HG03442 (cell line): ENCODE measurements at regions not wholly inside any gene's neighbourhood (a gene's known extent, or its start where the extent isn't known, plus 50 kb on each side); places are given as distances from the start of the nearest gene placed in this dataset.

Experiments used
- ATAC-seq: cut with Tn5 transposase; IDR thresholded peaks from one replicate; pipeline ENCODE4 v1.9.1; 2021; ENCODE audit warnings: mild to moderate bottlenecking, moderate library complexity; ENCODE audit not compliant: unreplicated experiment

- ATAC-seq = no peak
Observed at GRCh38 chr3:59115364-59116232, 65.8 kb upstream of the CFAP20DC start.

DNA sequence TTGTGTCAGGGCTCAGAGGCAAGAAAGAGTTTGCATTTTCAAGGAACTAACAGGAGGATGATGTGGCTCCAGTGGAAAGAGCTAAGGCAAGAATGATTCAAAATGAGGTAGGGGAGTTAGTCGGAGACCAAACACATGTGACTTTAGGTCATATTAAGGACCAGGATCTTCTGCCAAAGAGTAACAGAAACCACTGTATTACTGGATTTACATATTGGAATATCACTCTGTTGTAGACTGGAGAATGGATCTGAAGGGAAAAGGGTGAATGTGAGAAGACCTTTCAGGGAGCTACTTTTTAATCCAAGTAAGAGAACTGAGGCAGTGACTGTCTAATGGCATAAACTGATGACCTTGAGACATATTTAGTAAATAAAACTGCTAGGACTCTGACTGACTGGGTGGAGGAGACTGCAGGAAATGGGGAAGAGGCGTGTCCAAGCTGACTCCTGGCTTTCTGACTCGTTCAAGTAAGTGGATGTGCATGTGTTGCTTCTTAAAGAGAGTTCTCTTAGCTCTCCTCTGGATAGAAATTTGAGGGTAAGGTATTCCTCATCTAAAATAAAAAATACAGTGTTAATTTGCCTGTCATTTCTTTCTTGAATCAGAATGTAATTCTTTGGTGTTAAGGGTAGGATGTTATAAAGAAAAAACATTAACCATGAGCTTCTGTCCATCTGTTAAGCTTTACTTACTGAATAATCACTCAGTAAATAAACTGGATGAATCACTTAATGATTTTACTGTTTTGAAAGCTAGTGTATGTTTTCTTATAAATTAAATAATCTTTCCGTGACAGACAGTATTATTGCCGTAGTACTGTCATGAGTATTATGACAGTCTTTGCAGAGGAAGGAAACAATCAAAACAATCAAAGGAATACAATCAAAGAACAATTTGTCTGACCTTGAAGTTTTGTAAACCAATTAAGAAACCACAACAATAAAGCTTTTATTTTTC, 58.3 kb upstream of the CFAP20DC start:
- ATAC-seq = no peak

GRCh38 chr3:59106085-59106648, 56.3 kb upstream of the CFAP20DC start:
- ATAC-seq = no peak

DNA sequence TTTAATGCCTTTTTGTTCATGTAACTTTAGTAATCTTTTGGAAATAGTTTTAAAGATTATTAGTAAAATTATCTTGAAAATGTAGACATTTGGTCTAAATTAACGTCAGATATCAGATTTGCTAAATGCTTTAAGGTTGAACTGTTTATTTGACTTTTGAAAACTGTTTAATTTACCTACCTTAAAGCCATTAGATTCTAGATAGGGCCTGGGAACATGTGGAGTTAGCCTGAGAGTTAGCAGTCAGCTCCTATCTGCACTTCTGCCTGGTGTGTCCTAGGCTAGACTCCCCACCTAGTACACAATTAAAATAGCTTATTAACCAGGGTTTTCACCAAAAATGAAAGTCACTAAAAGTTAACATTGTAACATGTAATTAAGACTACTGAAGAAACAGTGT, 53.7 kb upstream of the CFAP20DC start:
- no peak for ATAC-seq

DNA sequence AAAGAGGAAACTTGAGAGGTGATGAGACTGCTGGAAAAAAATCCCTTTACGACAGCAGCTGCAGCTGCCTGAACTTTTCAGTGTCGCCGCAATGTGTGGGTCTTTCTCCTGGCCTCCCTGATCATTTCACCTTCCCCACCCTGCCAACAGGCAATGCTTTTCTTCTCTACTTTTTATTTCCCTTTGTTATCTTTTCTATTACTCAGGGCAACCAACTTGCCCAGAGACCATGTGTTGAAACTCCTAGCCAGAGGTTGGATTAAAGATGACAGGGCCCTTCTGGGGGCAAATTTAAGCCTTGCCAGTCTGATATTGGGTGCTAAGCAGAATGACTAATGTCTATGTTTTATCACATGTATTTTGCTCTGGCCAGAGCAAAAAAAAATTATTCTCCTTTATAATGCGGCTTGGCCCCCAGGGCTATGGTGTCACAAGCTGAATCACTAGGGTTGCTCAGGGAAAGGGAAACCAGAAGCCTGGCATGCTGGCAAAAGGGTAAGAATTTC, 51.5 kb upstream of the CFAP20DC start:
- no peak for ATAC-seq
